ENCODE measurements at regions not wholly inside any gene's neighbourhood (a gene's known extent, or its start where the extent isn't known, plus 50 kb on each side); places are given as distances from the start of the nearest gene placed in this dataset.

DNA sequence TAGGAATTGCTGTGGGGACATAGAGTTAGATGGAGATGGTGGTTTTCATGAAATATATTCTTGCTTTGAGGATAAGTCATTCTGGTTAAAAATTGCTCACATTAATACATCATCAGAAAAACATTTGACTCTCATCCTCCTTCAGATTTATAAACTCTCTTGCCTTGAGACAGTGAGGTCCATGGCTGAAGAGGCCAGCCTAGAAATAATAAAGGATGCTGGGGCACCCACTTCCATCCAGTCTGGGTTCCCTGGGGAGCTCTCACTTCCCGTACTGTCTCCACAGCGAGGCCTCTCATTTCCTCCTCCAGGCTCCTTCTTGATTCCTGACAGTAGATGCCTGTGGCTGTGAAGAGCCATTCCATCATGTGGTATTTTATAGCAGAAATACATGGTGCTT, 73.3 kb upstream of the PRKG1 start:
- no peak for TF ChIP-seq ZC3H10 (CRISPR knock-in tag; IDR thresholded peaks at IDR 0.05)
- no peak for TF ChIP-seq ZNF8 (CRISPR knock-in tag; IDR thresholded peaks at IDR 0.05)
- TF ChIP-seq PPARA (CRISPR knock-in tag; IDR thresholded peaks at IDR 0.05; ENCODE audit: borderline replicate concordance): no peak
- no peak for TF ChIP-seq TOX (CRISPR knock-in tag; IDR thresholded peaks at IDR 0.05; ENCODE audit: borderline replicate concordance)
- TF ChIP-seq ZFP30 (CRISPR knock-in tag; IDR thresholded peaks at IDR 0.05): no peak
- TF ChIP-seq, protein P1, sequence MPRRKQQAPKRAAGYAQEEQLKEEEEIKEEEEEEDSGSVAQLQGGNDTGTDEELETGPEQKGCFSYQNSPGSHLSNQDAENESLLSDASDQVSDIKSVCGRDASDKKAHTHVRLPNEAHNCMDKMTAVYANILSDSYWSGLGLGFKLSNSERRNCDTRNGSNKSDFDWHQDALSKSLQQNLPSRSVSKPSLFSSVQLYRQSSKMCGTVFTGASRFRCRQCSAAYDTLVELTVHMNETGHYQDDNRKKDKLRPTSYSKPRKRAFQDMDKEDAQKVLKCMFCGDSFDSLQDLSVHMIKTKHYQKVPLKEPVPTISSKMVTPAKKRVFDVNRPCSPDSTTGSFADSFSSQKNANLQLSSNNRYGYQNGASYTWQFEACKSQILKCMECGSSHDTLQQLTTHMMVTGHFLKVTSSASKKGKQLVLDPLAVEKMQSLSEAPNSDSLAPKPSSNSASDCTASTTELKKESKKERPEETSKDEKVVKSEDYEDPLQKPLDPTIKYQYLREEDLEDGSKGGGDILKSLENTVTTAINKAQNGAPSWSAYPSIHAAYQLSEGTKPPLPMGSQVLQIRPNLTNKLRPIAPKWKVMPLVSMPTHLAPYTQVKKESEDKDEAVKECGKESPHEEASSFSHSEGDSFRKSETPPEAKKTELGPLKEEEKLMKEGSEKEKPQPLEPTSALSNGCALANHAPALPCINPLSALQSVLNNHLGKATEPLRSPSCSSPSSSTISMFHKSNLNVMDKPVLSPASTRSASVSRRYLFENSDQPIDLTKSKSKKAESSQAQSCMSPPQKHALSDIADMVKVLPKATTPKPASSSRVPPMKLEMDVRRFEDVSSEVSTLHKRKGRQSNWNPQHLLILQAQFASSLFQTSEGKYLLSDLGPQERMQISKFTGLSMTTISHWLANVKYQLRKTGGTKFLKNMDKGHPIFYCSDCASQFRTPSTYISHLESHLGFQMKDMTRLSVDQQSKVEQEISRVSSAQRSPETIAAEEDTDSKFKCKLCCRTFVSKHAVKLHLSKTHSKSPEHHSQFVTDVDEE (CRISPR knock-in tag; IDR thresholded peaks at IDR 0.05): no peak
- no peak for TF ChIP-seq TCF4 (CRISPR knock-in tag; IDR thresholded peaks at IDR 0.05; ENCODE audit: borderline replicate concordance)
- TF ChIP-seq CSDC2 (CRISPR knock-in tag; IDR thresholded peaks at IDR 0.05): no peak
- TF ChIP-seq ZNF70 (CRISPR knock-in tag; IDR thresholded peaks at IDR 0.05): no peak
- TF ChIP-seq CREB5 (CRISPR knock-in tag; IDR thresholded peaks at IDR 0.05; ENCODE audit: low read depth): no peak
- TF ChIP-seq ISL1 (CRISPR knock-in tag; IDR thresholded peaks at IDR 0.05): no peak
- TF ChIP-seq, protein P2, sequence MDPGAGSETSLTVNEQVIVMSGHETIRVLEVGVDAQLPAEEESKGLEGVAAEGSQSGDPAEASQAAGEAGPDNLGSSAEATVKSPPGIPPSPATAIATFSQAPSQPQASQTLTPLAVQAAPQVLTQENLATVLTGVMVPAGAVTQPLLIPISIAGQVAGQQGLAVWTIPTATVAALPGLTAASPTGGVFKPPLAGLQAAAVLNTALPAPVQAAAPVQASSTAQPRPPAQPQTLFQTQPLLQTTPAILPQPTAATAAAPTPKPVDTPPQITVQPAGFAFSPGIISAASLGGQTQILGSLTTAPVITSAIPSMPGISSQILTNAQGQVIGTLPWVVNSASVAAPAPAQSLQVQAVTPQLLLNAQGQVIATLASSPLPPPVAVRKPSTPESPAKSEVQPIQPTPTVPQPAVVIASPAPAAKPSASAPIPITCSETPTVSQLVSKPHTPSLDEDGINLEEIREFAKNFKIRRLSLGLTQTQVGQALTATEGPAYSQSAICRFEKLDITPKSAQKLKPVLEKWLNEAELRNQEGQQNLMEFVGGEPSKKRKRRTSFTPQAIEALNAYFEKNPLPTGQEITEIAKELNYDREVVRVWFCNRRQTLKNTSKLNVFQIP (CRISPR knock-in tag; IDR thresholded peaks at IDR 0.05; ENCODE audit: borderline replicate concordance, low read depth): no peak
- TF ChIP-seq ZNF565 (CRISPR knock-in tag; conservative IDR thresholded peaks at IDR 0.05; ENCODE audit: low read depth): no peak
- TF ChIP-seq ESRRG (CRISPR knock-in tag; IDR thresholded peaks at IDR 0.05): no peak
- TF ChIP-seq PATZ1 (CRISPR knock-in tag; IDR thresholded peaks at IDR 0.05; ENCODE audit: borderline replicate concordance): no peak
- TF ChIP-seq ARNTL (CRISPR knock-in tag; IDR thresholded peaks at IDR 0.05; ENCODE audit: borderline replicate concordance, low read depth): no peak
- TF ChIP-seq GLIS3 (CRISPR knock-in tag; IDR thresholded peaks at IDR 0.05): no peak
- no peak for TF ChIP-seq OSR1 (CRISPR knock-in tag; IDR thresholded peaks at IDR 0.05)
- ATAC-seq: no peak

- no peak for TF ChIP-seq PPARA (CRISPR knock-in tag; IDR thresholded peaks at IDR 0.05; ENCODE audit: borderline replicate concordance)
- TF ChIP-seq CSDC2 (CRISPR knock-in tag; IDR thresholded peaks at IDR 0.05): no peak
- TF ChIP-seq OSR1 (CRISPR knock-in tag; IDR thresholded peaks at IDR 0.05): no peak
- peak; percentile 89 for ATAC-seq
These were observed 72.7 kb upstream of the PRKG1 start for GRCh38 chr10:51001587-51001986.

DNA sequence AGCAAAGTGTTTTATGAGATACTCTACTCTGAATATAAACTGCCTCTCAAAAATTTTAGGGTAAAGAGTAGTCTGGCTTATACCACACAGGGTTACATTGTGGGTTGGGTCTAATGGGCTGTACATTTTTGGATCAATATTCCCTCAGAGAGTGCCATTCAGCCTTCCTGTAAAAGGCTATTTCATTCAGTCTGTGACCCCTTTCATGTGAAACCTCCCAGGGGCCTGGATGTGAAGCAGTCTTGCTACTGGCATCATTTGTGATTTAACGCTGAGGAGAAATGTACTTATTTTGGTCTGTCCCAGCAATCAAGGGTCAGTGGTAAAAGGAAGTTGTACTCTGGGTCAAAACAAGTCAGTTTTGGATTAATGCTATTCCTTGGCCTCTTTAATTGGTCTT, 71.8 kb upstream of the PRKG1 start:
- no peak for ATAC-seq
- TF ChIP-seq ZNF565 (CRISPR knock-in tag; conservative IDR thresholded peaks at IDR 0.05; ENCODE audit: low read depth) (no peak), BACH2 (CRISPR knock-in tag; IDR thresholded peaks at IDR 0.05; ENCODE audit: borderline replicate concordance) (no peak), CREB5 (CRISPR knock-in tag; IDR thresholded peaks at IDR 0.05; ENCODE audit: low read depth) (no peak), ZNF70 (CRISPR knock-in tag; IDR thresholded peaks at IDR 0.05) (no peak), RARB (CRISPR knock-in tag; IDR thresholded peaks at IDR 0.05) (no peak), ZFP3 (CRISPR knock-in tag; IDR thresholded peaks at IDR 0.05) (no peak), TOX (CRISPR knock-in tag; IDR thresholded peaks at IDR 0.05; ENCODE audit: borderline replicate concordance) (no peak), TCF4 (CRISPR knock-in tag; IDR thresholded peaks at IDR 0.05; ENCODE audit: borderline replicate concordance) (no peak), SNAI2 (CRISPR knock-in tag; IDR thresholded peaks at IDR 0.05) (no peak)
- TF ChIP-seq, protein P2 (CRISPR knock-in tag; IDR thresholded peaks at IDR 0.05; ENCODE audit: borderline replicate concordance, low read depth): no peak

Measured in SK-N-SH treated with all-trans-retinoic acid at 6 μM for 48 hours (cell line).